B cell (primary cell): ENCODE measurements at regions not wholly inside any gene's neighbourhood (a gene's known extent, or its start where the extent isn't known, plus 50 kb on each side); places are given as distances from the start of the nearest gene placed in this dataset.

Experiments
- ATAC-seq: fragments of 200-7000 bp; cut with Tn5 transposase; one replicate; pipeline ENCODE4 v1.10.0; 2021; ENCODE audit warnings: low read depth, mild to moderate bottlenecking, moderate number of reproducible peaks, moderate library complexity
- CTCF ChIA-PET: fragments of 350-600 bp; sonication (Branson Sonifier 250); formaldehyde crosslinking; loops from one replicate; lab custom pipeline; 2021; ENCODE audit warnings: antibody characterized with exemption, inconsistent platforms; lab: Charles Lee
- POLR2A ChIA-PET: fragments of 350-600 bp; sonication (Branson Sonifier 250); formaldehyde crosslinking; loops from one replicate; lab custom pipeline; 2021; ENCODE audit warnings: antibody characterized with exemption; lab: Charles Lee
- DNase-seq: peaks from one replicate; pipeline ENCODE4 v3.0.0; 2013
- H2AFZ ChIP-seq: 2 replicates; pipeline ENCODE4 v1.6.1; 2012; ENCODE audit warnings: mild to moderate bottlenecking, low read depth, low read length; ENCODE audit not compliant: insufficient read depth, poor library complexity, severe bottlenecking
- H3K27ac ChIP-seq, 2 donors: 1 replicate in 1 of 2; 2 replicates in 1 of 2; pipeline ENCODE4 v1.5.1; 2012 to 2013; ENCODE audit warnings: low read length in 2 of 2, mild to moderate bottlenecking in 2 of 2, moderate library complexity in 1 of 2
- H3K27me3 ChIP-seq, 4 experiments: fragments of 200-600 bp in 1 of 4; sonication (generic) in 1 of 4; replicated peaks in 1 of 4; 1 replicate in 2 of 4; 2 replicates in 2 of 4; pipeline versions ENCODE4 v1.6.1 to v1.7.0; 2013 to 2016; ENCODE audit warnings: low read length in 3 of 4, mild to moderate bottlenecking in 2 of 4, mixed read lengths in 1 of 4, moderate library complexity in 1 of 4; ENCODE audit not compliant: insufficient read depth in 4 of 4, control insufficient read depth in 3 of 4; ENCODE audit errors: control extremely low read depth in 1 of 4
- H3K36me3 ChIP-seq, 2 experiments: replicated peaks in 1 of 2; 1 replicate in 1 of 2; 2 replicates in 1 of 2; pipeline versions ENCODE4 v1.6.1 to v1.7.1; 2013; ENCODE audit warnings: low read length in 1 of 2; ENCODE audit not compliant: insufficient read depth in 2 of 2, control insufficient read depth in 1 of 2; ENCODE audit errors: control extremely low read depth in 1 of 2, extremely low read depth in 1 of 2
- H3K4me1 ChIP-seq, 2 donors: fragments of 200-600 bp in 1 of 2; sonication (generic) in 1 of 2; 1 replicate in 1 of 2; 2 replicates in 1 of 2; pipeline versions ENCODE4 v1.5.1 to v1.6.1; 2013 to 2017; ENCODE audit warnings: low read length in 2 of 2; ENCODE audit not compliant: control insufficient read depth in 2 of 2, insufficient read depth in 2 of 2
- H3K4me2 ChIP-seq: replicated peaks from 2 replicates; pipeline ENCODE3; 2012; ENCODE audit warnings: mild to moderate bottlenecking, low read depth, low read length; ENCODE audit not compliant: poor library complexity, severe bottlenecking
- H3K4me3 ChIP-seq, 5 experiments: fragments of 200-600 bp in 1 of 5; sonication (generic) in 1 of 5; 1 replicate in 3 of 5; 2 replicates in 2 of 5; pipeline versions ENCODE4 v1.5.1 to v1.7.0; 2011 to 2016; ENCODE audit warnings: low read length in 4 of 5, mild to moderate bottlenecking in 4 of 5, low read depth in 2 of 5, control low read depth in 1 of 5, moderate library complexity in 1 of 5; ENCODE audit not compliant: insufficient read depth in 1 of 5; ENCODE audit errors: control extremely low read depth in 1 of 5, extremely low read depth in 1 of 5
- H3K79me2 ChIP-seq: fragments of 200-600 bp; sonication (generic); one replicate; pipeline ENCODE4 v1.6.0; 2016; ENCODE audit warnings: low read length; ENCODE audit not compliant: control insufficient read depth, insufficient read depth
- H3K9ac ChIP-seq: fragments of 200-600 bp; sonication (generic); 2 replicates; pipeline ENCODE4 v1.6.1; 2017; ENCODE audit warnings: mild to moderate bottlenecking, low read length, moderate library complexity
- H3K9me3 ChIP-seq, 3 donors: one replicate each; pipeline versions ENCODE4 v1.6.1 to v1.7.1; 2013; ENCODE audit warnings: low read length in 2 of 3; ENCODE audit not compliant: control insufficient read depth in 2 of 3, insufficient read depth in 1 of 3; ENCODE audit errors: control extremely low read depth in 1 of 3
- H4K20me1 ChIP-seq: 2 replicates; pipeline ENCODE4 v1.6.0; 2012; ENCODE audit warnings: mild to moderate bottlenecking, low read length; ENCODE audit not compliant: insufficient read depth, control insufficient read depth, poor library complexity, severe bottlenecking
- H3K27ac Mint-ChIP-seq: one replicate; pipeline ENCODE4 v1.8.0; 2021; ENCODE audit warnings: mixed read lengths
- H3K27me3 Mint-ChIP-seq: one replicate; pipeline ENCODE4 v1.8.0; 2021; ENCODE audit warnings: mixed read lengths
- H3K4me1 Mint-ChIP-seq: one replicate; pipeline ENCODE4 v1.8.0; 2021; ENCODE audit warnings: mixed read lengths
- H3K4me3 Mint-ChIP-seq: one replicate; pipeline ENCODE4 v1.8.0; 2021; ENCODE audit warnings: mixed read lengths
- H3K9me3 Mint-ChIP-seq: one replicate; pipeline ENCODE4 v1.8.0; 2022; ENCODE audit warnings: mixed read lengths; ENCODE audit not compliant: insufficient read depth
- CTCF ChIP-seq: fragments of 200-600 bp; IDR thresholded peaks from one replicate; pipeline ENCODE4 v1.8.0; 2022; ENCODE audit warnings: antibody characterized with exemption, mild to moderate bottlenecking
- EZH2 ChIP-seq: IDR thresholded peaks from 2 replicates; pipeline ENCODE4 v1.6.1; 2012; ENCODE audit warnings: borderline replicate concordance, low read depth, mild to moderate bottlenecking, moderate library complexity, low read length; ENCODE audit not compliant: insufficient read depth, poor library complexity, severe bottlenecking
- WGBS: methylation state at CpG from one replicate; pipeline ENCODE4 v1.1.5; 2013; ENCODE audit warnings: missing lambda C conversion rate; ENCODE audit not compliant: insufficient coverage; 5-methylcytosine and 5-hydroxymethylcytosine counted together
- intact Hi-C: fragments of 100-400 bp; cut with micrococcal nuclease; formaldehyde crosslinking; loops from one replicate; pipeline ENCODE4 v1.10.0; 2022

- Histone ChIP-seq H3K9me3 (peaks cover 0 to 6% (median 0%) of the 10 kb centered on the region in 3 donors), H3K4me2 (peak overlapping the region; percentile 56), H4K20me1 (no peaks in the 10 kb centered on the region), H3K79me2 (peaks cover 17% of the 10 kb centered on the region), H2AFZ (no peak overlapping the region), H3K36me3 (peaks cover 0 to 2% of the 10 kb centered on the region in 2 experiments), H3K4me1 (peaks cover 65 to 68% of the 10 kb centered on the region in 2 donors), H3K27me3 (no peaks in the 10 kb centered on the region), H3K27ac (peak overlapping the region; percentile 47 to 77), H3K9ac (peak overlapping the region; percentile 40), H3K4me3 (peak overlapping the region in 1 of 5 experiments; percentile 23)
- TF ChIP-seq EZH2 (no peak), CTCF (no peak)
- Mint-ChIP-seq H3K9me3 (no peaks in the 10 kb centered on the region), H3K27ac (peak overlapping the region; percentile 92), H3K27me3 (no peaks in the 10 kb centered on the region), H3K4me1 (peaks cover 77% of the 10 kb centered on the region), H3K4me3 (peak overlapping the region; percentile 63)
- CTCF ChIA-PET = interaction anchor here (1.3 kb wide), 1 partner anchor 13 kb away, joined by 7 read pairs; no protein-coding TSS in a partner anchor
- DNase-seq = no peak
- POLR2A ChIA-PET = interaction anchor here (0.7 kb wide), 3 partner anchors 14 to 39 kb away, joined by 3 to 6 read pairs (median 5); no protein-coding TSS in a partner anchor
- WGBS = 100% methylated on average over 3 of the region's 7 CpGs
- intact Hi-C loops = loop anchor here (5.0 kb wide), 1 partner anchor 123 kb away; no protein-coding TSS in a partner anchor
- ATAC-seq = no peak
Measured at GRCh38 chr2:241964133-241964532, 94.6 kb downstream of the RTP5 start.

DNA sequence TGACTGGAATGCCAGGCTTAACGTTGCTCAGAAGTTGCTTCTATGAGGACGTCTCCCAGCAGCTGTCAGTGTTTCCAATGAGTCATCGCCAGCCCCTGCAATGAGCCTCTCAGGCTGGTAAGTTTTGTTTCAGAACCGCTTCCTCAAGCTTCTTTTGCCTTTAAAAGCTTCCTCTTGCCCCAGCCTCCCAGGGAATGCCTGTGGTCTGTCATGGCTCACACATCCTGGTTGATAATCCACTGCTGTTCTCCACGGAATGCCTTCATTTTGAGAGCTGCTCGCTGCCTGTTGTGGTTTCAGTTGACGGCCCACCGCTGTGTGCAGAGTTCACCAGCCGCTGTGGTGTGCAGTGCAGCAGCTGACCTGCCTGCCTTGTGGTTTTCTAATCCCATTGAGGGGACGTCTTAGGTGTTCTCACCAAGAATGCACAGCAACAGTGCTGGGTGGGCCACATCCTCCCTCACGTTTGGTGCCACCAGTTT lies 96.4 kb downstream of the RTP5 start:
- Histone ChIP-seq H3K4me1 (peaks cover 62 to 65% of the 10 kb centered on the region in 2 donors), H3K27ac (peak overlapping the region; percentile 70 to 74), H4K20me1 (no peaks in the 10 kb centered on the region), H3K36me3 (peaks cover 0 to 4% of the 10 kb centered on the region in 2 experiments), H3K9me3 (peaks cover 0 to 7% (median 0%) of the 10 kb centered on the region in 3 donors), H2AFZ (peak overlapping the region; percentile 61), H3K27me3 (no peaks in the 10 kb centered on the region), H3K4me3 (peak overlapping the region in 4 of 5 experiments; percentile 28 to 51 (median 36)), H3K79me2 (peaks cover 21% of the 10 kb centered on the region), H3K4me2 (peak overlapping the region; percentile 69), H3K9ac (peak overlapping the region; percentile 49)
- peak overlapping the region; percentile 87 for H3K4me3 Mint-ChIP-seq
- ChIA-PET CTCF (interaction anchor here (1.4 to 1.7 kb wide), 3 partner anchors 10 to 15 kb away, joined by 4 to 16 read pairs (median 5); no protein-coding TSS in a partner anchor), POLR2A (interaction anchor here (1.0 kb wide), 1 partner anchor 12 kb away, joined by 3 read pairs; no protein-coding TSS in a partner anchor)
- intact Hi-C loops = loop anchor here (2.0 kb wide), 1 partner anchor 49 kb away; no protein-coding TSS in a partner anchor
- ATAC-seq (peak; percentile 80), DNase-seq (peak; percentile 79)
- H3K9me3 Mint-ChIP-seq = no peaks in the 10 kb centered on the region
- peak overlapping the region; percentile 86 for H3K27ac Mint-ChIP-seq
- TF ChIP-seq EZH2 = no peak
- no peak for TF ChIP-seq CTCF
- peaks cover 64% of the 10 kb centered on the region for H3K4me1 Mint-ChIP-seq
- WGBS = 3% methylated on average over 11 of the region's 11 CpGs
- no peaks in the 10 kb centered on the region for H3K27me3 Mint-ChIP-seq
